Glomerular endothelial cell (primary cell): ENCODE measurements at regions not wholly inside any gene's neighbourhood (a gene's known extent, or its start where the extent isn't known, plus 50 kb on each side); places are given as distances from the start of the nearest gene placed in this dataset.
"Not testable (repeated sequence)": the region's sequence is repeated elsewhere in the genome, so short reads cannot be mapped to it uniquely, and the experiment has no call there.

Experiments
- DNase-seq: peaks from one replicate; pipeline ENCODE4 v3.0.0-alpha.2; 2011; ENCODE audit warnings: low read depth, low spot score; ENCODE audit errors: extremely low read depth

DNA sequence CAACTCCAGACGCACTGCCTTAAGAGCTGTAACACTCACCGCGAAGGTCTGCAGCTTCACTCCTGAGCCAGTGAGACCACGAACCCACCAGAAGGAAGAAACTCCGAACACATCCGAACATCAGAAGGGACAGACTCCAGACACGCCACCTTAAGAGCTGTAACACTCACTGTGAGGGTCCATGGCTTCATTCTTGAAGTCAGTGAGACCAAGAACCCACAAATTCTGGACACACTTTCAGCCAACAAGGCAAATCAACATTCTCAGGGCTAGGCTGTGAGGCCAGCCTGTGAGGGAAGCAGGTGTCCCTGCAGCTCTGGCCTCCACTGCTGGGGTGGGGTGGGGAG is 275.3 kb downstream of the ADGRD1 start:
- not testable (repeated sequence) for DNase-seq

DNA sequence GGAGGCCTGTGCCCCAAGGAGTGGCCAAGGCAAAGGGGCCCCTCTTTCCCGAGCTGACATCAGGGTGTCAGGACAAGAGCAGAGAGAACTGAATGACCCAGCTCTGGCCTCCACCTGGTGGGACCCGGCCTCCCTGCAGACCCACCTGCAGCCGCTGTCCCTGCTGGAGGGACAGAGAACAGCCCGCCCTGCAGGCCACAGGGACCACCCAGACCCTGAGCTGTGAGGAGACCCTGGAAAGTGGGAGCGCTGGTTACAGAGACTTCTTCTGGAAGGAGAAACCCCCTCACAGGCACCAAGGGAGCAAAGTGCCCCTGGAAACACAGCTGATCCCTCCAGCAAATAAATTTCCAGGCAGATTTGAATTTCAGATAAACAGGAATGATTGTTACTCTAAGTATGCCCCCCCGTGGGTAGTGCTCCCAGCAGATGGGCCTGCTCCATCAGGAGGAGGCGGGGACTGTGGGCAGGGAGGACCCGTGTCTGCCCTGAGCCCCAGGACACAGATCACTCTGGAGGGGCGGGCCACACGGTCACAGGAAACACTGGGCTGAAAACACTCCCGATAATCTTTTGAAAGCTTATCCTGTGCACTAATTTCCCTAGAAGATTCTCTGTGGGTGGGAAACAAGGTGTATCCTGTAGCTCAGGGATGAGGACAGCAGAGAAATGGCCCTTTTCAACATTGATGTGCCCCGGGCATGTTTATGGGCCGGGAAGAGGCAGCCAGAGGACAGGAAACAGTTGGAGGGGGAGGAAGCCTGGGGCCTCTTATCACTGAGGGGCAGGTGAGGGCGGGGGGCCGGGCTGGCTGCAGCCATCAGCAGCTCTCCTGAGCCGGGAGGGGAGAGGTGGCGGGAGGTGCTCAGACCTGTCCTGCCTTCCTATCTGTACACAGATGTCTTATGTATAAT is 276.0 kb downstream of the ADGRD1 start:
- DNase-seq = no peak

DNA sequence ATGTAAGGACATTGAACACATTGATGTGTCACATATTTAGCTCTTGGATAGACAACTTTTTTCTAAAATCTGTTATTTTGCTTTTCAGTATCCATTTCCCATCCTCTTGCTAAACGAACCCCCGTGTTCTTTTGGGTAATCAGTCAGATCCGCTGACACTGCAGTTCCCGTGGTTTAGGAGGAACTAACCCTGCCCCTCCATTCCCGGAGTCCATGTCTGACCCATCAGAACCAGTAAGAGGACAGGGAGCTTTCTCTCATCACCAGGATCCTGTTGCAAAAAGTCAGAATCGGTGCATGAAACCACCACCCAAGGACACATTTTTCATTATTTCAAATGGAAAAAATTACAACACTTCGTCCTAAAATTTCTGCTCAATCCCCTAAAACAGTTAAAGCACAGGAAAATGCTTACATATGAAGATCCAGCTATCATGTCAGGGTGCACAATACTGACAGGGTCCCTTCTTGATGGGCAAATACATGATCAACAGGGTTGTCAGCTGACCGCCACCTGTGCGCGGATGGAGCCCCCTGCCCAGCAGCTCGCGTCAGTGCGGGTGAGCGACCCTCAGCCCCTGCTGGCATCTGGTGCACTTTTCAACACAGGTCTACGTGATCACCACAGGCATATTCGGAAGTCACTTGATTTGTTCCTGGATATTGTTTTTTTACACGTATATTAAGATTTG is 276.8 kb downstream of the ADGRD1 start:
- DNase-seq = no peak

DNA sequence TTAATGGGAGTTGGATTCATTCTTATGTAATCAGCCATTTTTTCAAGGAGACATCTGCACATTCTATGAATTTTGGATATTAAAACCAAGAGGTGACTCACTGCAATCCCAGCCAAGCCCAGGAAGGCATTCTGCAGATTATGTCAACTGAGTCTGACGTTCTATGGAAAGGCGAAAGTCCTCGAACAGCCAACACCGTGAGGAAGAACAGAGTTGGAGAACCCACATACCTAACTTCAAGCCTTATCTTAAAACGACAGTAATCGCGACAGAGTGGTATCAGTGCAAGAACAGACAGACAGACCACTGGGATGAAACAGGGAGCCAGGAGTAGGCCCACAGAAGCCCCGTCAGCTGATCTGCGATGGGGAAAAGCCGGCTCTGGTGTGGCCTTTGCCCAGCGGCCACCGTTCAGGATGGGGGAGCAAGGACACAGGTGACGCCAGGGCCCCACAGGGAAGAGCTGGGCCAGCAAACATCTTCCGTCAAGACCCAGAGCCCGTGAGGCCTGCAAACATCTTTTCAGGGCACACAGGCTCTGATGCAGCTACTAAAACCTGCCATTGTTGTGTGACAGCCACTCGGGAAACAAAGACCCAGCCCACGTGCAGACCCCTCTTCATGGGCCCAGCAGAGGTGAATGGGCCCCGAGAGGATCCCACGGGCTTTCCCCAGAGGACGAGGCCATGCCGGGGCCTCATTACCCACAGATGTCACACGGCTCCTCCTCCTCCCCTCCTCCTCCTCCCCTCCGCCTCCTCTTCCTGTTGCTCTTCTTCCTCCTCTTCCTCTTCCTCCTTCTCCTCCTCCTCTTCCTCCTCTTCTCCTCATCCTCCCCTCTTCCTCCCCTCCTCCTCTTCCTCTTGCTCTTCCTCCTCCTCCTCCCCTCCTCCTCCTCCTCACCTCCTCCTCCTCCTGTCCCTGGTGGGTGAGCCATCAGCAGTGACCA is 277.6 kb downstream of the ADGRD1 start:
- DNase-seq = no peak

DNA sequence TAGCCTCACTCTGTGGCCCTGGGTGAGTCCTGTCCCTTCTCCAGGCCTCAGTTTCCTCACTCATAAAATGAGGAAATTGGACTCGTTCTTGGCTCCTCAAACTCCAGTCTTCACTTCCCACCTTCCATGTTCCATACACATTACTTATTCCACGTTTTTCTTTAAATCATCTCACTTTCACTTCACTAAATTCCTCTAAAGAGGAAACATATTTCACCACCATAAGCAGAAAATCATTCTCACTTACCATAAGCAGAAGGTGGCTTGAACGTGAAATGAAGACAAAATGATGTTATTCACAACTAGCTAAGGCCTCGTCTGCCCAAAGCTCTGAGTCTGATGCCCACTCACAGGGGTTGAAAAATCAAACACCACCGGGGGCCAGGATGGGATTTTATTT is 278.3 kb downstream of the ADGRD1 start:
- no peak for DNase-seq

DNA sequence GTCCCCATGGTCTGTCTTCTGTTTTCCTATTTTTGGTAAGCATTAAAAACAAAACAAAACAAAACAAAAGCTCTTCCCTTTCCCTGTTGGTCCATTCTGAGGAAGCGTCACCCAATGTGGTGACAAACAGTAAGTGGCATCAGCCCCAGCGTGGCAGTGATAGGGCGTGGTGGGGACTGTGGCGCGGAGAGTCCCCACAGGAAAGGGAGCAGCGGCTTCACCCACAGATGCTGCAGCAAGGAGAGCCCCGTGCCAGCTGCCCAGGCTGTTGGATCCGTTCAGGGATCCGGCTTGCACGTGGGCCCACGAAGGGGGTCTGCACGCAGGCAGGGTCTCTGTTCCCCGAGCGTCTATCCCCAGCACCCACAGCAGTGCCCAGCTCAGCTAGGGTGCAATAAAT is 279.2 kb downstream of the ADGRD1 start:
- not testable (repeated sequence) for DNase-seq

DNA sequence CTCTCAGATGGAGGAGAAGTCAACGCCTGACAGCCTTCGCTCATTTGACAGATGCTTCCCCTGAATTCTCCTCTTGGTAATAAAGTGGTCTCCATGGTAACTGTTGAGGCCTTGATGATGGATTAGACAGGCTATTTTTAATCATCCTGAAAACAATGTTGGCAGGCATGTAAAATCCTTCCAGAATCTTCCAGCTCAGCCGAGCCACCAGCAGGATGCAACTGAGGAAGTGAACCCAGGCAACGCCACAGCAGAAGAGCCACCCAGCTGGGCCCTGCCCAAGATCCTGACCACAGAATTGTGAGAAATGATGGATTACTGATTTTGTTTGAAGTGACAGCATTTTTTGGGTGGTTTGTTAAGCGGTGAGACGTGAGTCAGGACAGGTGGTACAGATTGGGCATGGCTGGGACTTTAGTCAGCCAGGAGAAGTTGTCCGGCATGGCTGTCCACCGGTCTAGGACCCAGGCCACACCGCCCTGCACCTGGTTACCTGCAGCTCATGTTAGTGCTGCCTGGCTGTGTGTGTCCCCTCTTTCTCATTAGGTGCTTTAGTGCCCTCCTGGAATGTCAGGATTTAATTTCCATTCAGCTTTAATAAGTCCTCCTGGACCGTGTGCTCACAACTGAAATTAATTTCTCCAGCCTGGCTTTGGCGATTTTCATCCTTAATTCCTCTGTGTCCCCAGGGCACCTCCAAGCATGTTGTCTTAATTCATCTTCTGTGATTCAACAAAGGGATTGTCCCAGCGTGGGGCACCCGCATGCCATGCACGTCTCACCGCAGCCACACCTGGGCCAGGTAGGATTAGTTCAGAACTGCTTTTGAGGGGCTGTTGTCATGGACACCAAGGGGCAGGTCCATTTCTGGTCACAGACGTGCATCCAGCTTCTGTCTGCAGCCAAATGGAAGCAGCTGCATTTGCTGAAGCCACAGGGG is 280.4 kb downstream of the ADGRD1 start:
- not testable (repeated sequence) for DNase-seq

DNA sequence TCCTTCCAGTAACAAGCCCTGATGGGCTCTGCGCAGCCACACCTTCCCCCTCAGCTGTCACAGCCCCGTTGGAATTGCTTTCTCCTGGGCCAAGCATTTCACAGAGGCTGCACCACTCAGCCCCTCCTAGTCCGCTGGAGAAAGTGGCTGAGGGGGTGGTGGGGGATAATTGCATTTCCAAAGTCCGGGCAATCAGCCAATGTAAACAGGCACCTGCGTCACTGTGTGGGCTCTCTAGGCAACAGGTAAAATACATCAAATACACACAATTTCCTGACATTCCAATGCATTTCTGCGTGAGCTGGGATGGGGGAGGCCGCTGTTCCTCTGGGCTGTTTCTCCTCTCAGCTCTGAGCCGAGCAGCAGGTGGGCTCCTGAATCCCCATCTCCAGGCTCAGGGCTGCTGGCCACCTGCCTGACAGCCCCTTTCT is 281.1 kb downstream of the ADGRD1 start:
- not testable (repeated sequence) for DNase-seq

DNA sequence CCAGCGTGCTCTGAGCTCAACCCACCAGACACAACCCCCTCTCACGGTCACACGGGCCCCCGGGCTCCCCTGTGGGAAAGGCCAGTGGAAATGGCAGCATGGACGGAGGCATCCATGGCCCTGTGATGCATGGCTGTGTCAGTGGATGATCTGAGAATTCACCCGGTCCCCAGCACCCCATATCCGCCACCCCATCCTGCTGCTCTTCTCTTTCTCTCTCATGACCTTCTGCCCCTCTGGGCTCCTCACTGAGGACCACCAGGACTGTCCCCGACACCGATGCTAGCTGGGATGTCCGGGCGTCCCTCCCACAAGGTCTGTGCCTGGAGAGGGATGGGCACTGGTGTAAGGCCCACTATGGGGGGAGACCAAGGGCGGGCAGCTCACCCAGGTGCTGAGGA is 282.2 kb downstream of the ADGRD1 start:
- DNase-seq = no peak

DNA sequence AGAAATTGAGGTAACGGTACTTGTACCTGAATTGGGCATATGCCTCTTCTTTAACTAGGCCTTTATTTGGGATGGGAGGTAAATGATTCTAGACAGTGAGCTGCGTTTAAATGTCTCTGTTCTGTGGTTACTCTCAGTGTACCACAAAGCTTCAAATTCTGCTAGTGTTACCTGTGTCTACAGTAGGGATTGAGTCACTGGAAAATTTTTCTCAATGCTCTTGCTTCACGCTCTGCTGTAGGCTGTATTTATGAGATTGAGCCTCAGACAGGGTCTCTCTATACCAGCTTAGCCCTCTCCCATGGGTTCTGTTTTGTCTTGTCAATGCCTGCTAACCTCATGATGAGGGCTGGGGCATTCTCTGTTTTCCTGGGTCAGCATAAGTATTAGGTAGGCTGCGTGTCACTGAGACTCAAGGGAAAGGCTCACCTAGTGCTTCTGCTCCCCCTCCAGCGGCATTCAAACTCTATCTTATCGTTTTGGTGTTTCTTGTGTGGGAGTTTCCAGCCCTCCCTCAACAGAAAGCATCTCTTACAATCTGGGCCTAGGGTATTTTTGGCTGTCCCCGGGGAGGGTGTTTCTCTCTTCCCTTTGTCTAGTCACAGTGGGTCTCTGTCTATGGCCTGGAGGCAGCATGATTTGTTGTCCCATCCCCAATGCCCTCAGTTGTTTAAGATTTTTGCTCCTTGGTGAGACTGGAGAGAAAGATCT is 285.8 kb downstream of the ADGRD1 start:
- no peak for DNase-seq

DNA sequence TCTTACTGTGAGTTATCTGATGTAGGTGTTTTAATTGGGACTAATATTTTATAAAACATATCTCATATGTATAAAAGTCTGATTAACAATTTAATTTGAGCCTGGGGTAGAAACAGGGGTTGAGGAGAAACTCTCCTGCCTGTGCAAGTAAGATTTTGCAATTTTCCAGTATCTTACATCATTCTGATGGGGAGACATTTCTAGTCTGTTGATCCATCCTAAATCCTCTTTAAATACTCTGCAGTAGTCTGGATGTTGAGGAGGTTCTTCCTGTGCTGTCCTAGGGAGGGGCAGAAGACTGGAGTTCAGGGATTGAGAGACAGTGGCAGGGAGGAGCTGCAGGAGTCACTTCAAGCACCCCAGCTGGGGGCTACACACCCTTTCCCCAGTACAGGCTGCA is 287.8 kb downstream of the ADGRD1 start:
- DNase-seq = no peak

DNA sequence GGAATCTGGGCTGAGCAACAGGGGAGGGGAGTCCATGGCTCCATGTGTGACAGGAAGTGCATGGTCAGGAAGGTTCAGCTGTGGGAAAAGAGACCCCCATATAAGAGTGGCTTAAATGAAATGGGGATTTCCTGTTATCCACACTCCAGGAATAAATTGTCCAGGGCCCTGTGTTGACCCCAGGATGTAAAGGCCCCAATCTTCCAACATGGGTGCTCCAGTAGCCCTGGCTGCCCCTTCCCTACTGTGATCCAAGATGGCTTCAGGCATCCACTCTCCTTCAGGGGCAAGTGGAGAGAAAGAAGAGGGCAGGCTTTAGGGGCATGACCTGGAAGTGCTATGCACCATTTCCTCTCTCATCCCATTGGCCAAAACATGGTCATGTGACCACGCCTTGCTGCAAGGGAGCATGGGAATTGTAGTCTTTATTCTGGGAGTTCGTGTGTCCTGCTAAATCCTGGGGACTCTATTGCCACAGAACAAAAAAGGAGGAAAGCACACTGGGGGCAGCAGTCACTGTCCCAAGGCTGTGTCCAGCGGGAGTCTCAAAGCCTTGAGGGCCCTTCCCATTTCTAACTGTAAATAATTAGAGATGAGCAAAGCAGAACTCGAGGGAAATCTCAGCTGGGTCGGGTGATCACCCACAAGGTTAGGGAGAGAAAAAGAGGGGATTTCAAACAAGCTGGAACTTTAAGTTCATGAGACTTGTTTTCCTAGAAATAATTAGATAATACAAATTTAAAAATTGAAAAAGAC is 289.2 kb downstream of the ADGRD1 start:
- DNase-seq = no peak

DNA sequence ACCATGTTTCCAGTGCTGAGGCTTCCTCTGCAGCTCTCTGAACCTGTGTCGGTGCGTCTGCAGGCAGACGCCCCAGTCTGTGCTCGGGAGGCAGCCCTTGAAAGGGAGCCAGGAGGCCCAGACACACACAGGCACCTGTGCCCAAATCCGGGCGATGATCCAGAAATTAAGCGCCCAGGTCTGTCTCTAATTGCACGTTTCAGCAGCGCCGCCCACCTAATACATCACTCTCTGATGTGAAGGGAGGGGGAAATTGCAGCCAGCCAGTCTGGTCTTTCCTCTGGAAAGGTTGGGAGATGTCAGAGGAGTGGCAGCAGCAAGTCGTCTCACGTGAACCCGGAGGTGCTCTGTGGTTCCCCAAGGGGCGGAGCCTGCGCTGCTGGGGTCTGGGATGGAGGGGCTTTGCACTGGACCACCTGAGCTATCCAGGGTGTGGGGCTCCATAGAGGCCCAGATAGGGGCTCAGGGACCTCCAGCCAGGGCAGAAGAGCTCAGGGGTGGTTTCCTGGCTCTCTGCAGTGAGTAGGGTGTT is 290.5 kb downstream of the ADGRD1 start:
- not testable (repeated sequence) for DNase-seq

DNA sequence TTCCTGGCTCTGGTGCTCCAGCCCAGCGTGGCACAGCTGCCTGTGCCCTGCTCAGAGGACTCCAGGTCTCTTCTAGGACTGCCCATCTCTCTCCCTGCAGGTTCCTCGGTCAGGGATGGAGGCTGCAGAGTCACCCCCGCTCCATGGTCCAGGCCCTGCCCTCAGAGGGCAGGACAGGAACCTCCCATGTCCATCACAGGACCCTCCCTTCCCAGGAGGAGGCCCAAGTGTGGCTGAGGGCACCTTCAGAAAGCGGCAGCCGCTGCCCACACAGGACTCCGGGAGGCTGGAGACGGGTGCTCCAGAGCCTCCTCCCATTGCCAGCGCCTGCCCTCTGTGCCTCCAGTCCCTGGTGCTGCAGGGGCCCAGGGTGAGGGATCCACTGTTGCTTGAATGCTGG is 291.5 kb downstream of the ADGRD1 start:
- not testable (repeated sequence) for DNase-seq

DNA sequence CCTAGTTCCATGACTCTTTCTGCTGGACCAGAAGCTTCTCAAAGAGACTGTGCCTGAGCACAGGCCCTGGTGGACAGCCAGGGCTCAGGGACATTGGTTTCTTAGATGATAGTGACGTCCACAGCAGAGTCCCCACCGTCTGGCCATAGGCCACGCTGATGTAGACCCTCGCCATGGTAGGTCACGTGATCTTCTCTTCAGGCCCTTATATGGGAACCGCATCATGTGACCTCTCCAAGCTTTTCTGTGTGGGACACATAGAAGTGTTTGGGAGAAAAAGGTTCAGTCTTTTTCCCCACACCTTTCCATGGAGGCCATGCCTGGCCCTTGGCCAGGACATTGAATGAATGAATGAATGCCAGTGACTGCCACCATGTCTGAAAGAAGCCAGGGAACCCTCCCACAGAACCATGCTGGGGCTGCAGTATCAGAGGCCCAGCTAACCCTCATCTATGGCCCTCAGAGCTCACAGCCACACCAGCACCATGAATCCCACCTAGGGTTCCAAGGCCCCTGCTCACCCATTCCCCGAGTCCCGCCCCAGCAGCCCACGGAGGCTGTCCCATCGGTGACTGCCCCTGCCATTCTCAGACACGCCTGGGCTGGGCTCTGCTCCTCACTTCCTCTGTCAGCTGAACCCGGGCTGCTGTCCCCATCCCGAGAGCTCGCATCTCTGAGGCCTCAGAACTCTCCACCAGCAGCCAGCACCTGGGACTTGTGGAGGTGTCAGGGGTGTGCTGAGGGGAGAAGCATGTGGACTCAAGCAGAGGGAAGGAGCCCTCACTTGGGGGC is 292.1 kb downstream of the ADGRD1 start:
- DNase-seq = no peak

DNA sequence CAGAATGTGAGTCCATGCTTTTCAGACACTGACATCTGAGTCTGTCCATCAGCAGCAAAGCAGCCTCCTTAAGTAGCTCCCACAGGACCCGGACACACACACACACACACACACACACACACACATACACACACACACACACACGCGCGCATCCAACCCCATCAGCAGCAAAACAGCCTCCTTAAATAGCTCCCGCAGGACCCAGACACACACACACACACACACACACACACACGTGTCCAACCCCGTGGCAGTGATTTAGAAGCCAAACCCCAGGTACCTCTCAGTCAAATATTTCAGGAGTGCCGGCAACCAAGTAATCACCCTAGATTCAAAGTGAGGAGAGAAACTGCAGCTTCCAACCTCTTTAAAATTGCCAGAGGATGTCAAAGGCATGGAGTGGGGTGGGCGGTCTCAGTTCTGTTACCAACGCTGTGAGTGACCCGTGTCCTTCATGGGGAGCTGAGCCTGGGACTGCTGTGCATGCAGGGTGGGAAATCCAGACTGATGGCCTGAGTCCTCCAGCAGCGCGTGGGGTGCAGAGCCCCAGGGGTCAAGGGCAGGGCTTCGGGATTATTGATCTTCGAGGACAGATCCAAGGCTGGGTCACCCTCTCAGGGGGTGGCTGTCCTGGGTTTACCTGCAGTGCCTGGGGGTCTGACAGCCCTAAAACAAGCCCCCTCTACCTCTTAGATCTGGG is 293.5 kb downstream of the ADGRD1 start:
- not testable (repeated sequence) for DNase-seq

DNA sequence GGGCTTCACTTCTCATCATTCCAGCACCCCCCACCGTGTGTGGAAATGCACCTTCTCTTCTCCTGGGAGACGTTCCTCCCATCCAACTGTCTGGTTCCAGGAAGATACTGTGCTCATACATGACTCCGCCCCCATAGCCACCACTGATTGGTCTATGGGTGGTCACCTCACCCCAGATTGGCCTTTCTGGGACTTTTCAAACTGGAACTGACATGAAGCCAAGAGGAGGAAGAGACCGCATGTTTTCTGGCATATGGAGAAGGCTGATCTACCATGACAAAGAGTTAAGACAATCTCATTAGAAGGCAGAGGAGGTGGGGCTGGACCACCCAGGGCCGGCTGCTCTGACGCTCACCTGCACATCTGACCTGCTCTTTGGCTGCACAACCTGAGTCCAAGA is 294.2 kb downstream of the ADGRD1 start:
- not testable (repeated sequence) for DNase-seq
